Fibroblast of lung (primary cell): ENCODE measurements at regions not wholly inside any gene's neighbourhood (a gene's known extent, or its start where the extent isn't known, plus 50 kb on each side); places are given as distances from the start of the nearest gene placed in this dataset.

Experiments
- DNase-seq, 2 donors: peaks; one replicate each; pipeline versions ENCODE4 v3.0.0 to v3.0.0-alpha.2; 2010; ENCODE audit warnings: low read depth in 2 of 2
- H2AFZ ChIP-seq: 2 replicates; pipeline ENCODE4 v1.5.1; 2012; ENCODE audit warnings: low read length, control low read depth, inconsistent platforms
- H3K27ac ChIP-seq: 2 replicates; pipeline ENCODE4 v1.5.1; 2011; ENCODE audit warnings: low read length, control low read depth; ENCODE audit not compliant: insufficient read depth
- H3K27me3 ChIP-seq: 2 replicates; pipeline ENCODE4 v1.5.1; 2011; ENCODE audit warnings: mild to moderate bottlenecking, low read length; ENCODE audit not compliant: control insufficient read depth, insufficient read depth
- H3K36me3 ChIP-seq: 2 replicates; pipeline ENCODE4 v1.5.1; 2011; ENCODE audit warnings: low read length; ENCODE audit not compliant: control insufficient read depth, insufficient read depth
- H3K4me1 ChIP-seq: 2 replicates; pipeline ENCODE4 v1.5.1; 2011; ENCODE audit warnings: low read length; ENCODE audit not compliant: control insufficient read depth, insufficient read depth; ENCODE audit errors: extremely low read depth
- H3K4me2 ChIP-seq: 2 replicates; pipeline ENCODE4 v1.5.1; 2011; ENCODE audit warnings: low read length, control low read depth; ENCODE audit not compliant: insufficient read depth; ENCODE audit errors: extremely low read depth
- H3K4me3 ChIP-seq, 4 experiments: fragments of 200-600 bp in 1 of 4; sonication (generic) in 1 of 4; replicated peaks in 1 of 4; 2 replicates each; pipeline ENCODE4 v1.5.1; 2011 to 2016; ENCODE audit warnings: low read length in 4 of 4, low read depth in 3 of 4, mild to moderate bottlenecking in 3 of 4, control low read depth in 2 of 4, inconsistent platforms in 1 of 4, mixed read lengths in 1 of 4; ENCODE audit not compliant: insufficient read depth in 1 of 4; ENCODE audit errors: control extremely low read depth in 1 of 4
- H3K79me2 ChIP-seq: 2 replicates; pipeline ENCODE4 v1.5.1; 2012; ENCODE audit warnings: mild to moderate bottlenecking, low read length, inconsistent platforms; ENCODE audit not compliant: control insufficient read depth, insufficient read depth
- H3K9ac ChIP-seq: 2 replicates; pipeline ENCODE4 v1.5.1; 2011; ENCODE audit warnings: mild to moderate bottlenecking, low read length, control low read depth; ENCODE audit not compliant: insufficient read depth
- H3K9me3 ChIP-seq: 2 replicates; pipeline ENCODE4 v1.5.1; 2012; ENCODE audit warnings: low read depth, low read length; ENCODE audit not compliant: control insufficient read depth, insufficient read depth
- H4K20me1 ChIP-seq: 2 replicates; pipeline ENCODE4 v1.5.1; 2011; ENCODE audit warnings: low read length; ENCODE audit not compliant: control insufficient read depth, insufficient read depth; ENCODE audit errors: extremely low read depth
- CTCF ChIP-seq, 2 donors: IDR thresholded peaks in 1 of 2; conservative IDR thresholded peaks in 1 of 2; 1 replicate in 1 of 2; 2 replicates in 1 of 2; pipeline ENCODE4 v1.5.1; 2011 to 2012; ENCODE audit warnings: low read length in 2 of 2, control low read depth in 1 of 2, inconsistent platforms in 1 of 2, low read depth in 1 of 2, mild to moderate bottlenecking in 1 of 2
- EZH2 ChIP-seq: IDR thresholded peaks from 2 replicates; pipeline ENCODE4 v1.5.1; 2012; ENCODE audit warnings: low read length, control low read depth, mild to moderate bottlenecking; ENCODE audit errors: missing control alignments

- H3K36me3 ChIP-seq: no peaks in the 10 kb centered on the region
- H3K27me3 ChIP-seq: no peaks in the 10 kb centered on the region
- H3K27ac ChIP-seq: no peak overlapping the region
- H3K9me3 ChIP-seq: no peaks in the 10 kb centered on the region
- H3K4me2 ChIP-seq: no peak overlapping the region
- TF ChIP-seq EZH2 (no peak), CTCF (conservative IDR thresholded peaks at IDR 0.05 in 1 of 2, IDR thresholded peaks at IDR 0.05 in 1 of 2; ENCODE audit: low read depth in 1 of 2, low read length in 2 of 2) (no peak)
- H2AFZ ChIP-seq: no peak overlapping the region
- H4K20me1 ChIP-seq: no peaks in the 10 kb centered on the region
- no peaks in the 10 kb centered on the region for H3K79me2 ChIP-seq
- no peak overlapping the region for H3K9ac ChIP-seq
- no peaks in the 10 kb centered on the region for H3K4me1 ChIP-seq
- peak in 1 of 2 donors; percentile 39 for DNase-seq
- no peak overlapping the region for H3K4me3 ChIP-seq
Measured at GRCh38 chr10:4093438-4093837, 308.4 kb upstream of the KLF6 start.

- H3K36me3 ChIP-seq: no peaks in the 10 kb centered on the region
- H3K9me3 ChIP-seq: no peaks in the 10 kb centered on the region
- H3K79me2 ChIP-seq: no peaks in the 10 kb centered on the region
- H3K27ac ChIP-seq: no peak overlapping the region
- DNase-seq: no peak
- H3K4me2 ChIP-seq: no peak overlapping the region
- H3K9ac ChIP-seq: no peak overlapping the region
- H2AFZ ChIP-seq: no peak overlapping the region
- no peak overlapping the region for H3K4me3 ChIP-seq
- TF ChIP-seq CTCF (conservative IDR thresholded peaks at IDR 0.05 in 1 of 2, IDR thresholded peaks at IDR 0.05 in 1 of 2; ENCODE audit: low read depth in 1 of 2, low read length in 2 of 2): no peak
- TF ChIP-seq EZH2: no peak
- H4K20me1 ChIP-seq: no peaks in the 10 kb centered on the region
- H3K4me1 ChIP-seq: peaks cover 3% of the 10 kb centered on the region
- no peaks in the 10 kb centered on the region for H3K27me3 ChIP-seq
Measured at GRCh38 chr10:4088354-4089066, 303.5 kb upstream of the KLF6 start.

GRCh38 chr10:4086131-4086898 lies 301.3 kb upstream of the KLF6 start:
- Histone ChIP-seq H2AFZ (peak overlapping the region; percentile 46), H3K4me2 (peak overlapping the region; percentile 56), H3K79me2 (no peaks in the 10 kb centered on the region), H3K27ac (no peak overlapping the region), H4K20me1 (no peaks in the 10 kb centered on the region), H3K27me3 (no peaks in the 10 kb centered on the region), H3K4me3 (no peak overlapping the region), H3K4me1 (peaks cover 10% of the 10 kb centered on the region), H3K36me3 (no peaks in the 10 kb centered on the region), H3K9me3 (no peaks in the 10 kb centered on the region), H3K9ac (no peak overlapping the region)
- DNase-seq: peak; percentile 39 to 62
- TF ChIP-seq CTCF (conservative IDR thresholded peaks at IDR 0.05 in 1 of 2, IDR thresholded peaks at IDR 0.05 in 1 of 2; ENCODE audit: low read depth in 1 of 2, low read length in 2 of 2): no peak
- TF ChIP-seq EZH2: no peak
